ENCODE measurements at regions not wholly inside any gene's neighbourhood (a gene's known extent, or its start where the extent isn't known, plus 50 kb on each side); places are given as distances from the start of the nearest gene placed in this dataset.

DNA sequence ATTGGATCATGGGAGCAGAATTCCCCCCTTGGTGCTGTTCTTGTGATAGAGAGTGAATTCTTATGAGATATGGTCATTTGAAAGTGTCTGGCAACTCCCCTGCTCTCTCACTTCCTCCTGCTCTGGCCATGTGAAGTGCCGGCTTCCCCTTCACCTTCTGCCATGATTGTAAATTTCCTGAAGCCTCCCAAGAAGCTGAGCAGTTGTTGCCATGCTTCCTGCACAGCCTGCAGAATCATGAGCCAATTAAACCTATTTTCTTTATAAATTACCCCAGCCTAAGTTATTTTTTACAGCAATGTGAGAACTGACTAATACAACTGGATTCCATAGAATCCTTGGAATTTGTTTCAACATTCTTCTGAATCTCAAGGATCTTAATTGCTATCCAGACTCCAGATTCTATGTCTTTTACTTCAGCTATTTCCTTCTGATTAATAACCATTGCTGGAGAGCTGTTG is 328.1 kb downstream of the SLITRK5 start:
- TF ChIP-seq POLR2A (IDR thresholded peaks at IDR 0.05) (no peak), POLR2AphosphoS5 (IDR thresholded peaks at IDR 0.05) (no peak), EP300 (IDR thresholded peaks at IDR 0.05) (no peak)
- TF ChIP-seq, protein P1, sequence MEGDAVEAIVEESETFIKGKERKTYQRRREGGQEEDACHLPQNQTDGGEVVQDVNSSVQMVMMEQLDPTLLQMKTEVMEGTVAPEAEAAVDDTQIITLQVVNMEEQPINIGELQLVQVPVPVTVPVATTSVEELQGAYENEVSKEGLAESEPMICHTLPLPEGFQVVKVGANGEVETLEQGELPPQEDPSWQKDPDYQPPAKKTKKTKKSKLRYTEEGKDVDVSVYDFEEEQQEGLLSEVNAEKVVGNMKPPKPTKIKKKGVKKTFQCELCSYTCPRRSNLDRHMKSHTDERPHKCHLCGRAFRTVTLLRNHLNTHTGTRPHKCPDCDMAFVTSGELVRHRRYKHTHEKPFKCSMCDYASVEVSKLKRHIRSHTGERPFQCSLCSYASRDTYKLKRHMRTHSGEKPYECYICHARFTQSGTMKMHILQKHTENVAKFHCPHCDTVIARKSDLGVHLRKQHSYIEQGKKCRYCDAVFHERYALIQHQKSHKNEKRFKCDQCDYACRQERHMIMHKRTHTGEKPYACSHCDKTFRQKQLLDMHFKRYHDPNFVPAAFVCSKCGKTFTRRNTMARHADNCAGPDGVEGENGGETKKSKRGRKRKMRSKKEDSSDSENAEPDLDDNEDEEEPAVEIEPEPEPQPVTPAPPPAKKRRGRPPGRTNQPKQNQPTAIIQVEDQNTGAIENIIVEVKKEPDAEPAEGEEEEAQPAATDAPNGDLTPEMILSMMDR (IDR thresholded peaks at IDR 0.05) = no peak

Data from sigmoid colon (tissue), 4 donors.